ENCODE measurements at regions not wholly inside any gene's neighbourhood (a gene's known extent, or its start where the extent isn't known, plus 50 kb on each side); places are given as distances from the start of the nearest gene placed in this dataset.

DNA sequence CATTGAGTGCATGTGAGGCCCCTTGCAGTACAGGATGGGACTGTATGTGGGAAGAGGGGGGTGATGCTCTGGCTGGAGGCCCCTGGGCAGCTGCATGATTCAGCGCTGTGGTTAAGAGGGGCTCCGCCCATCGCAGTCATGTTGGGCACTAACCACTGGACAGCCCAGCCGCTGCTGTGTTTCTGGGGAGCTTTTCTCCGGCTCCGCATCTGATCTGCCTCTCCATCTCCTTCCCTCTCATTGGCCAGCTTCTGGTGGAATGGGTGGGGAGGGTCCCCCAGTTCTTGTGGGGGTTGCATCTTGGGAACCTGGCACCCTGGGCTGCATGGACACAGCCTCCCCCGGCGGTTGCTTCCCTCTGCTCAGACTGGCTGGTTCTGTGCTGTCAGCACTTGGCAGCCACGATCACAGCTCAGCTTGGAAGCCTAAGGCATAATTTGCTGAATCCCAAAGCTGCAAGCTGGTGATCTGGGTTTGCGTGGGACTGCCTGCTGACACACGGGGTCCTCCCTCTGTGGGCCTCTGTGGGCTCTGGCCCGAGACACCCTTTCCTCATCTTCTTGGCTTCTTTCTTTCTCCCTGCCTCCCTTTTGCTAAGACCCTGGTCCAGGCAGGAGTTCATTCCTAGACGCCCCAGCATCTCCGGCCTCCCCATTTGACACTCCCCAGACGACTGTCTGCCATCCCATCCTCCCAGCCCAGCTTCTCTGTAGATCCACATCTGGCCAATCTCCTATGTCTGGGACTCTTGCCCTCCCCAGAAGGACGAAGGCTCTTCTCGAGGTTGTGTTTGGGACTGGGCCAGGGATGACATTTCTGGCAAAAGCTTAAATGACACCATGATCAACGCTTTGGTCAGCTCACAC is 168.3 kb downstream of the SEC14L1 start:
- Histone ChIP-seq H3K27ac (ENCODE audit: low read depth, low read length) (no peak overlapping the region), H3K23me2 (ENCODE audit: low read depth, low read length) (no peaks in the 10 kb centered on the region; the same call in 1 of the 2 replicates), H3K4me3 (ENCODE audit: extremely low read depth in 1 of 4, insufficient read depth in 2 of 4, low read depth in 3 of 4, low read length in 4 of 4) (no peak overlapping the region), H3K18ac (ENCODE audit: extremely low read depth, low read length) (no peak overlapping the region), H2BK20ac (ENCODE audit: low read length) (no peak overlapping the region), H3K9ac (replicated peaks in 1 of 4; ENCODE audit: extremely low read depth in 1 of 4, low read depth in 3 of 4, low read length in 3 of 4) (no peak overlapping the region), H3K14ac (ENCODE audit: insufficient read length) (no peak overlapping the region), H2BK15ac (ENCODE audit: low read length) (no peak overlapping the region), H2AFZ (ENCODE audit: low read length) (no peak overlapping the region), H3K9me3 (ENCODE audit: insufficient read depth in 2 of 2, low read depth in 1 of 2, low read length in 1 of 2) (no peaks in the 10 kb centered on the region), H3K79me2 (ENCODE audit: control insufficient read depth in 1 of 2, insufficient read depth in 2 of 2, low read length in 2 of 2) (no peaks in the 10 kb centered on the region; a peak in 1 of 4 replicates), H3K4ac (replicated peaks; ENCODE audit: insufficient read length, low read depth, low read length) (no peak overlapping the region), H2BK5ac (ENCODE audit: low read depth, low read length) (no peak overlapping the region), H2BK120ac (replicated peaks; ENCODE audit: low read depth, low read length) (no peak overlapping the region), H4K5ac (ENCODE audit: insufficient read length, low read depth, low read length) (no peak overlapping the region), H4K20me1 (replicated peaks in 1 of 2; ENCODE audit: control insufficient read depth in 1 of 2, insufficient read depth in 2 of 2, low read length in 2 of 2) (peaks cover 1 to 11% of the 10 kb centered on the region in 2 experiments), H3K79me1 (ENCODE audit: low read depth, low read length) (peaks cover 4% of the 10 kb centered on the region), H3K56ac (replicated peaks; ENCODE audit: insufficient read length, low read depth, low read length) (no peak overlapping the region), H3K4me2 (ENCODE audit: insufficient read depth in 1 of 2, low read depth in 2 of 2, low read length in 2 of 2) (no peak overlapping the region), H4K91ac (replicated peaks; ENCODE audit: insufficient read length, low read length) (no peak overlapping the region), H4K8ac (ENCODE audit: extremely low read depth, insufficient read depth, low read length) (no peak overlapping the region), H3K27me3 (replicated peaks in 1 of 4; ENCODE audit: control insufficient read depth in 3 of 4, extremely low read depth in 1 of 4, insufficient read depth in 3 of 4, low read length in 3 of 4) (no peaks in the 10 kb centered on the region), H2BK12ac (ENCODE audit: low read depth, low read length) (no peak overlapping the region), H3K4me1 (replicated peaks in 1 of 4; ENCODE audit: control insufficient read depth in 3 of 4, insufficient read depth in 4 of 4, low read length in 3 of 4) (peaks cover 0 to 7% (median 0%) of the 10 kb centered on the region in 4 experiments; a peak in 2 of 7 replicates), H2AK5ac (ENCODE audit: low read depth, low read length) (no peak overlapping the region), H3K23ac (ENCODE audit: insufficient read length) (no peak overlapping the region), H3K36me3 (ENCODE audit: control insufficient read depth in 2 of 4, insufficient read depth in 4 of 4, low read length in 3 of 4) (no peaks in the 10 kb centered on the region)
- FAIRE-seq = no peak
- POLR2A ChIA-PET (ENCODE audit: partially characterized antibody) = interaction anchor here (0.6 kb wide), 2 partner anchors 35 to 272 kb away, joined by 3 read pairs; no protein-coding TSS in a partner anchor
- no peak for DNase-seq (ENCODE audit: low read depth in 1 of 2, low spot score in 2 of 2)
- whole genome bisulfite sequencing, 2 experiments (ENCODE audit: extremely low coverage in 1 of 2, insufficient coverage in 1 of 2, insufficient read length in 1 of 2, insufficient replicate concordance in 2 of 2, low coverage in 1 of 2, low lambda C conversion rate in 2 of 2, missing lambda C conversion rate in 1 of 2) = 83% methylated on average over 18 of the region's 18 CpGs; no CpG with 5 or more reads in 1 of the 2 experiments
- CTCF ChIA-PET (ENCODE audit: partially characterized antibody) = interaction anchor here (0.9 to 2.2 kb wide), 6 partner anchors 9 to 299 kb away, joined by 3 to 6 read pairs (median 3); no protein-coding TSS in a partner anchor
- TF ChIP-seq KDM4A (IDR thresholded peaks at IDR 0.05; ENCODE audit: low read depth, low read length, severe bottlenecking) (no peak), RBBP5 (IDR thresholded peaks at IDR 0.05; ENCODE audit: borderline replicate concordance, low read depth, low read length) (no peak), TAF1 (IDR thresholded peaks at IDR 0.05; ENCODE audit: low read depth, low read length) (no peak), FOSL1 (IDR thresholded peaks at IDR 0.05; ENCODE audit: insufficient read depth, low read depth, low read length) (no peak), CBX5 (IDR thresholded peaks at IDR 0.05; ENCODE audit: low read depth, low read length) (no peak), RAD21 (IDR thresholded peaks at IDR 0.05 in 1 of 2, conservative IDR thresholded peaks at IDR 0.05 in 1 of 2; ENCODE audit: low read depth in 2 of 2, low read length in 2 of 2) (no peak)
